H1 (cell line): ENCODE measurements at regions not wholly inside any gene's neighbourhood (a gene's known extent, or its start where the extent isn't known, plus 50 kb on each side); places are given as distances from the start of the nearest gene placed in this dataset.

Experiments
- CTCF ChIA-PET: fragments of 300-600 bp; sonication (Branson Sonifier 250); formaldehyde crosslinking; loops from one replicate; lab custom pipeline; 2021; ENCODE audit not compliant: partially characterized antibody; lab: Charles Lee
- POLR2A ChIA-PET: fragments of 300-600 bp; sonication (Branson Sonifier 250); formaldehyde crosslinking; loops from one replicate; lab custom pipeline; 2021; ENCODE audit warnings: inconsistent platforms; ENCODE audit not compliant: partially characterized antibody; lab: Charles Lee
- DNase-seq, 2 experiments: peaks; one replicate each; pipeline versions ENCODE4 v3.0.0 to v3.0.0-alpha.2; 2010 to 2022; ENCODE audit warnings: low spot score in 2 of 2, low read depth in 1 of 2, mixed read lengths in 1 of 2
- FAIRE-seq: peaks from 2 replicates; lab custom pipeline; 2011; peaks lifted over from hg19 to GRCh38; lab: Jason Lieb, UNC
- H2AFZ ChIP-seq: 2 replicates; pipeline ENCODE4 v1.8.1; 2012; ENCODE audit warnings: low read length, inconsistent platforms
- H2AK5ac ChIP-seq: 2 replicates; pipeline ENCODE4 v1.6.1; 2013; ENCODE audit warnings: low read depth, low read length
- H2BK120ac ChIP-seq: replicated peaks from 2 replicates; pipeline ENCODE3; 2013; ENCODE audit warnings: low read depth, low read length, inconsistent platforms
- H2BK12ac ChIP-seq: 2 replicates; pipeline ENCODE4 v1.6.1; 2013; ENCODE audit warnings: low read depth, low read length
- H2BK15ac ChIP-seq: 2 replicates; pipeline ENCODE4 v1.6.1; 2013; ENCODE audit warnings: low read length
- H2BK20ac ChIP-seq: 2 replicates; pipeline ENCODE4 v1.6.1; 2013; ENCODE audit warnings: low read length
- H2BK5ac ChIP-seq: 2 replicates; pipeline ENCODE4 v1.6.1; 2013; ENCODE audit warnings: low read depth, low read length
- H3K14ac ChIP-seq: 2 replicates; pipeline ENCODE4 v1.6.1; 2013; ENCODE audit warnings: inconsistent platforms; ENCODE audit not compliant: insufficient read length
- H3K18ac ChIP-seq: 2 replicates; pipeline ENCODE4 v1.6.1; 2013; ENCODE audit warnings: low read length; ENCODE audit errors: extremely low read depth
- H3K23ac ChIP-seq: 2 replicates; pipeline ENCODE4 v1.6.1; 2013; ENCODE audit warnings: inconsistent platforms; ENCODE audit not compliant: insufficient read length
- H3K23me2 ChIP-seq: 2 replicates; pipeline ENCODE4 v1.6.1; 2013; ENCODE audit warnings: low read depth, low read length
- H3K27ac ChIP-seq: 2 replicates; pipeline ENCODE4 v1.6.1; 2011; ENCODE audit warnings: low read depth, low read length, inconsistent platforms
- H3K27me3 ChIP-seq, 4 experiments: replicated peaks in 1 of 4; 1 replicate in 1 of 4; 2 replicates in 3 of 4; pipeline versions ENCODE4 v1.6.1 to v1.8.1; 2011 to 2013; ENCODE audit warnings: low read length in 3 of 4, mild to moderate bottlenecking in 3 of 4, inconsistent platforms in 2 of 4, mixed read lengths in 2 of 4, moderate library complexity in 1 of 4; ENCODE audit not compliant: control insufficient read depth in 3 of 4, insufficient read depth in 3 of 4; ENCODE audit errors: extremely low read depth in 1 of 4
- H3K36me3 ChIP-seq, 4 experiments: 2 replicates each; pipeline versions ENCODE4 v1.6.1 to v1.8.1; 2011 to 2013; ENCODE audit warnings: mild to moderate bottlenecking in 4 of 4, low read length in 3 of 4, moderate library complexity in 2 of 4, control low read depth in 1 of 4, inconsistent platforms in 1 of 4; ENCODE audit not compliant: insufficient read depth in 4 of 4, control insufficient read depth in 2 of 4
- H3K4ac ChIP-seq: replicated peaks from 2 replicates; pipeline ENCODE3; 2013; ENCODE audit warnings: low read length, low read depth, mixed read lengths, inconsistent platforms; ENCODE audit not compliant: insufficient read length
- H3K4me1 ChIP-seq, 4 experiments: replicated peaks in 1 of 4; 1 replicate in 1 of 4; 2 replicates in 3 of 4; pipeline versions ENCODE4 v1.6.1 to v1.8.1; 2011 to 2013; ENCODE audit warnings: low read length in 3 of 4, inconsistent platforms in 2 of 4, mixed read lengths in 1 of 4; ENCODE audit not compliant: insufficient read depth in 4 of 4, control insufficient read depth in 3 of 4
- H3K4me2 ChIP-seq, 2 experiments: 2 replicates each; pipeline versions ENCODE4 v1.6.1 to v1.8.1; 2011 to 2013; ENCODE audit warnings: low read depth in 2 of 2, low read length in 2 of 2, control low read depth in 1 of 2, inconsistent platforms in 1 of 2, mild to moderate bottlenecking in 1 of 2; ENCODE audit not compliant: insufficient read depth in 1 of 2
- H3K4me3 ChIP-seq, 4 experiments: fragments of 200-600, 300-600 bp in 1 of 4; sonication (generic), shearing (Covaris generic), sonication (Bioruptor Twin) in 1 of 4; 2 replicates each; pipeline versions ENCODE4 v1.5.1 to v1.8.1; 2011 to 2016; ENCODE audit warnings: low read length in 4 of 4, low read depth in 3 of 4, control low read depth in 2 of 4, inconsistent platforms in 2 of 4, mild to moderate bottlenecking in 2 of 4, mixed read lengths in 1 of 4, moderate library complexity in 1 of 4; ENCODE audit not compliant: insufficient read depth in 2 of 4; ENCODE audit errors: extremely low read depth in 1 of 4
- H3K56ac ChIP-seq: replicated peaks from 2 replicates; pipeline ENCODE3; 2013; ENCODE audit warnings: low read depth, mild to moderate bottlenecking, mixed read lengths, low read length, inconsistent platforms; ENCODE audit not compliant: insufficient read length
- H3K79me1 ChIP-seq: 2 replicates; pipeline ENCODE4 v1.6.1; 2013; ENCODE audit warnings: low read depth, low read length, control low read depth
- H3K79me2 ChIP-seq, 2 experiments: 2 replicates each; pipeline versions ENCODE4 v1.6.1 to v1.8.1; 2012 to 2013; ENCODE audit warnings: low read length in 2 of 2, mild to moderate bottlenecking in 2 of 2, inconsistent platforms in 1 of 2; ENCODE audit not compliant: insufficient read depth in 2 of 2, control insufficient read depth in 1 of 2
- H3K9ac ChIP-seq, 4 experiments: replicated peaks in 1 of 4; 1 replicate in 1 of 4; 2 replicates in 3 of 4; pipeline versions ENCODE4 v1.6.1 to v1.8.1; 2011 to 2013; ENCODE audit warnings: low read depth in 3 of 4, low read length in 3 of 4, control low read depth in 2 of 4, mild to moderate bottlenecking in 2 of 4, moderate library complexity in 2 of 4, inconsistent platforms in 1 of 4; ENCODE audit errors: extremely low read depth in 1 of 4
- H3K9me3 ChIP-seq, 2 experiments: 2 replicates each; pipeline versions ENCODE4 v1.6.1 to v1.8.1; 2012 to 2013; ENCODE audit warnings: mild to moderate bottlenecking in 2 of 2, moderate library complexity in 2 of 2, control low read depth in 1 of 2, inconsistent platforms in 1 of 2, low read depth in 1 of 2, low read length in 1 of 2, mixed read lengths in 1 of 2; ENCODE audit not compliant: insufficient read depth in 2 of 2
- H4K20me1 ChIP-seq, 2 experiments: replicated peaks in 1 of 2; 2 replicates each; pipeline versions ENCODE3 to v1.8.1; 2011 to 2013; ENCODE audit warnings: inconsistent platforms in 2 of 2, low read length in 2 of 2, mild to moderate bottlenecking in 1 of 2; ENCODE audit not compliant: insufficient read depth in 2 of 2, control insufficient read depth in 1 of 2
- H4K5ac ChIP-seq: 2 replicates; pipeline ENCODE4 v1.6.1; 2013; ENCODE audit warnings: low read length, low read depth, mixed read lengths, inconsistent platforms; ENCODE audit not compliant: insufficient read length
- H4K8ac ChIP-seq: 2 replicates; pipeline ENCODE4 v1.8.0; 2013; ENCODE audit warnings: mild to moderate bottlenecking, moderate library complexity, low read length, inconsistent platforms; ENCODE audit not compliant: insufficient read depth; ENCODE audit errors: extremely low read depth
- H4K91ac ChIP-seq: replicated peaks from 2 replicates; pipeline ENCODE3; 2013; ENCODE audit warnings: low read length, mixed read lengths, inconsistent platforms; ENCODE audit not compliant: insufficient read length
- RBBP5 ChIP-seq: IDR thresholded peaks from 2 replicates; pipeline ENCODE4 v1.7.1; 2012; ENCODE audit warnings: low read depth, mild to moderate bottlenecking, inconsistent platforms, low read length, moderate library complexity, borderline replicate concordance
- TCF12 ChIP-seq: IDR thresholded peaks from 2 replicates; pipeline ENCODE4 v1.6.1; 2011; ENCODE audit warnings: low read depth, mild to moderate bottlenecking, low read length
- WGBS, 2 experiments: shearing (Covaris generic) in 1 of 2; methylation state at CpG; one replicate each; pipeline versions ENCODE4 v1.1.6 to v1.1.7; 2013 to 2015; ENCODE audit warnings: low lambda C conversion rate in 2 of 2, mixed read lengths in 2 of 2, inconsistent platforms in 1 of 2, low coverage in 1 of 2, missing lambda C conversion rate in 1 of 2; ENCODE audit not compliant: insufficient replicate concordance in 2 of 2, insufficient coverage in 1 of 2, insufficient read length in 1 of 2; ENCODE audit errors: extremely low coverage in 1 of 2, missing lambda C conversion rate in 1 of 2; 5-methylcytosine and 5-hydroxymethylcytosine counted together

DNA sequence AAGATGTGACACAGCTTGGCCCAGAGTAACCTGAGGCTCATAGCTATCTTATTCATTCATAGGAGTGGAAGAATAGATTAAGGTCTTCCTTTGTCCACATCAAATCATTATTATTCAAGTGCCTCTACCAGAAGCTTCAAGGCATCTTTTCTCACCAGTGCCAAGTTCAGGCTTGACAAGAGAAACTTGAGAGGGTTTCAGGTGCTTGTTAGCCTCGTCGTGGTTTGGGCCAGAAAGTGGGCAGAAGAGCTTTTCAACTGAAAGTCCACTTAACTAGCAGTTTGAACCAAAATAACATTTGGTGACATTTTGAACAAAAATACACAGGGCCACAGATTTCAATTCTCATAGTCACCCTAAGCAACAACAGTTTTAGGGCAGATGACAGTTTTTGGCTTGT, 1184.2 kb downstream of the FLRT2 start:
- ChIA-PET CTCF (interaction anchor here (1.7 kb wide), 1 partner anchor 26 kb away, joined by 4 read pairs; no protein-coding TSS in a partner anchor), POLR2A (no interaction called here)
- no peak overlapping the region for H2BK15ac ChIP-seq
- H2AFZ ChIP-seq: no peak overlapping the region
- no peak overlapping the region for H2AK5ac ChIP-seq
- H2BK120ac ChIP-seq: no peak overlapping the region
- no peak overlapping the region for H4K8ac ChIP-seq
- H3K79me1 ChIP-seq: no peaks in the 10 kb centered on the region
- H3K79me2 ChIP-seq: no peaks in the 10 kb centered on the region
- WGBS, 2 experiments: 100% methylated on average over 2 of the region's 2 CpGs; no CpG with 5 or more reads in 1 of the 2 experiments
- no peak overlapping the region for H3K14ac ChIP-seq
- no peak for TF ChIP-seq RBBP5
- no peak for TF ChIP-seq TCF12
- H2BK12ac ChIP-seq: no peak overlapping the region
- no peak overlapping the region for H3K4me3 ChIP-seq
- H3K56ac ChIP-seq: no peak overlapping the region
- H2BK5ac ChIP-seq: no peak overlapping the region
- no peak for FAIRE-seq
- no peak overlapping the region for H3K4ac ChIP-seq
- H4K20me1 ChIP-seq: no peaks in the 10 kb centered on the region
- no peak overlapping the region for H3K23ac ChIP-seq
- no peaks in the 10 kb centered on the region for H3K4me1 ChIP-seq
- H3K18ac ChIP-seq: no peak overlapping the region
- H3K23me2 ChIP-seq: no peaks in the 10 kb centered on the region
- no peaks in the 10 kb centered on the region for H3K36me3 ChIP-seq
- no peak overlapping the region for H2BK20ac ChIP-seq
- H3K4me2 ChIP-seq: no peak overlapping the region
- no peak overlapping the region for H3K9ac ChIP-seq
- no peak overlapping the region for H4K5ac ChIP-seq
- no peak for DNase-seq
- H3K27ac ChIP-seq: no peak overlapping the region
- no peaks in the 10 kb centered on the region for H3K9me3 ChIP-seq
- H4K91ac ChIP-seq: no peak overlapping the region
- H3K27me3 ChIP-seq: no peaks in the 10 kb centered on the region
